Mammary epithelial cell (primary cell): ENCODE measurements at regions not wholly inside any gene's neighbourhood (a gene's known extent, or its start where the extent isn't known, plus 50 kb on each side); places are given as distances from the start of the nearest gene placed in this dataset.

Source experiments
- CTCF ChIP-seq, 2 donors: IDR thresholded peaks in 1 of 2; conservative IDR thresholded peaks in 1 of 2; 2 replicates each; pipeline ENCODE4 v1.5.1; 2011 to 2012; ENCODE audit warnings: inconsistent platforms in 2 of 2, low read length in 2 of 2, mild to moderate bottlenecking in 2 of 2, control low read depth in 1 of 2, low read depth in 1 of 2; ENCODE audit not compliant: insufficient read depth in 1 of 2; ENCODE audit errors: extremely low read depth in 1 of 2
- EZH2 ChIP-seq: IDR thresholded peaks from 2 replicates; pipeline ENCODE4 v1.6.1; 2012; ENCODE audit warnings: low read length, inconsistent platforms, borderline replicate concordance

DNA sequence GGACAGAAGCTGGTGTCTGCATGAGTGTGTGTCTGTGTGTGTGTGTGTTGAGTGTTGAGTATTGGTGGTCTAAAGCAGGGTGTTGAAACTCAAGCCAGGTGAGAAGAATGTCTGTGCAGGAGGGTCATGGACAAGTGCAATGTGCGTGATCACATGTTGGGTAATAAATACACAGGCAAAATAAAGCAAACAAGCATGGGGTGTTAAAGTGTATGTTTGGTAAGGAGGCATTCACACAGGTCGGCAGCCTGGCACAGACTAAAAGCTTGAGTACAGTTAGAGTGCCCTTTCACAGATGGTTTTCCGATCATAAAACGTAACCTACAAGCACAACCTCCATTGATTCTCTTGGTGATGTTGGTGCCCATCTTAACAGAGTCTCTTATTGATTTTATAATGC is 476.9 kb upstream of the KLHL1 start:
- TF ChIP-seq CTCF (conservative IDR thresholded peaks at IDR 0.05 in 1 of 2, IDR thresholded peaks at IDR 0.05 in 1 of 2; ENCODE audit: extremely low read depth in 1 of 2, insufficient read depth in 1 of 2, low read depth in 1 of 2, low read length in 2 of 2) = no peak
- no peak for TF ChIP-seq EZH2
